AG04450 (cell line): ENCODE measurements at regions not wholly inside any gene's neighbourhood (a gene's known extent, or its start where the extent isn't known, plus 50 kb on each side); places are given as distances from the start of the nearest gene placed in this dataset.

ENCODE experiments used
- CTCF ChIA-PET: fragments of 300-600, 350-600 bp; formaldehyde crosslinking; extraction: SDS; loops from one replicate; lab custom pipeline; 2022; ENCODE audit warnings: antibody characterized with exemption, inconsistent platforms; lab: Charles Lee
- POLR2A ChIA-PET: fragments of 350-600 bp; formaldehyde crosslinking; extraction: SDS; loops from one replicate; lab custom pipeline; 2021; ENCODE audit warnings: antibody characterized with exemption, inconsistent platforms; lab: Yijun Ruan, JAX
- DNase-seq: peaks from one replicate; pipeline ENCODE4 v3.0.0-alpha.2; 2011; ENCODE audit warnings: low read depth, low spot score
- H3K27ac ChIP-seq: one replicate; pipeline ENCODE4 v1.5.1; 2012; ENCODE audit warnings: low read depth, low read length, control low read depth
- H3K27me3 ChIP-seq: one replicate; pipeline ENCODE4 v1.6.0; 2012; ENCODE audit warnings: low read length; ENCODE audit not compliant: control insufficient read depth, insufficient read depth
- H3K4me3 ChIP-seq: 2 replicates; pipeline ENCODE4 v1.5.1; 2011; ENCODE audit warnings: mild to moderate bottlenecking, low read depth, low read length, control low read depth
- H3K9me3 ChIP-seq: 2 replicates; pipeline ENCODE4 v1.5.1; 2012; ENCODE audit warnings: low read length; ENCODE audit not compliant: control insufficient read depth, insufficient read depth
- TF ChIP-seq, protein P1 (sequence below): IDR thresholded peaks from 2 replicates; pipeline ENCODE4 v1.5.1; 2011; ENCODE audit warnings: low read depth, low read length, control low read depth, inconsistent platforms

DNA sequence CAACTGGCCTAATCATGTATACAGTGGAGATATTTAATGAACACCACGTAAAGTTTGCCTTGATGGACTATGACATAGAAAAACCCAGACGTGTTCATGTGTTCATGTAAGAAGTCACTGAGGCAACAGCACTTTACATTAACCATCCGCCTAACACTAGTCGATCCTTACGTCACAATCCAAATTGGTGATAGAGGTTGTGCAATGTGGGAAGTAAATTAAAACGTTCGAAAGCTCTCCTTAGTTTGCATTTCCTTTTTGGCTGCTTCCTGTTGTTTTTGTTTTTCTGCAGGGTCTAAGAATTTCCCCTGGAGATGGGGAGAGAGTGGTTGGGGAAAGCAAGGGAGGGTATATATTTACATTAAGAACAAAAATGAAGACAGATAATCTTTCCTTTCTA lies 587.5 kb upstream of the ADGRL2 start:
- no peak overlapping the region for H3K27ac ChIP-seq
- ChIA-PET POLR2A (no interaction called here), CTCF (no interaction called here)
- no peaks in the 10 kb centered on the region for H3K27me3 ChIP-seq
- H3K9me3 ChIP-seq = no peaks in the 10 kb centered on the region
- no peak for DNase-seq
- H3K4me3 ChIP-seq = no peak overlapping the region
- TF ChIP-seq, protein P1, sequence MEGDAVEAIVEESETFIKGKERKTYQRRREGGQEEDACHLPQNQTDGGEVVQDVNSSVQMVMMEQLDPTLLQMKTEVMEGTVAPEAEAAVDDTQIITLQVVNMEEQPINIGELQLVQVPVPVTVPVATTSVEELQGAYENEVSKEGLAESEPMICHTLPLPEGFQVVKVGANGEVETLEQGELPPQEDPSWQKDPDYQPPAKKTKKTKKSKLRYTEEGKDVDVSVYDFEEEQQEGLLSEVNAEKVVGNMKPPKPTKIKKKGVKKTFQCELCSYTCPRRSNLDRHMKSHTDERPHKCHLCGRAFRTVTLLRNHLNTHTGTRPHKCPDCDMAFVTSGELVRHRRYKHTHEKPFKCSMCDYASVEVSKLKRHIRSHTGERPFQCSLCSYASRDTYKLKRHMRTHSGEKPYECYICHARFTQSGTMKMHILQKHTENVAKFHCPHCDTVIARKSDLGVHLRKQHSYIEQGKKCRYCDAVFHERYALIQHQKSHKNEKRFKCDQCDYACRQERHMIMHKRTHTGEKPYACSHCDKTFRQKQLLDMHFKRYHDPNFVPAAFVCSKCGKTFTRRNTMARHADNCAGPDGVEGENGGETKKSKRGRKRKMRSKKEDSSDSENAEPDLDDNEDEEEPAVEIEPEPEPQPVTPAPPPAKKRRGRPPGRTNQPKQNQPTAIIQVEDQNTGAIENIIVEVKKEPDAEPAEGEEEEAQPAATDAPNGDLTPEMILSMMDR = no peak

DNA sequence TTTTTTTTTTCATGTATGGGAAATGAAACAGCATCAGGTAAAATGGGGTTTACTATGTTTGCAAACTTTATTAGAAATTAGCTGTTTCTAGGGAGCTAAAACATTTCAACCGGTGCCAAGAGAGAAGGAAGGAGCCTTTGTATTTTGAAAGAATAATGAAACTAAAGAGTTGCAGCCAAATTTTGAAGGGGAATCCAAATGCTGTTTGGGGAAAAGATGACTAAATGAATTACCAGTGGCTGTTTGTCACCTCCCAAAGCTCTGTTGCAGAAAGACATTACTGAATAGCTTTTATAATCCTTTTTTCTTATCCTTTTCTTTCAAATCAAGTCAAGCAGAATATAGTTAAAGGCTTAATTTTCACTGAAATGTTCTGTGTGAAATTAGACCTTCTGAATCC lies 591.3 kb upstream of the ADGRL2 start:
- ChIA-PET POLR2A (no interaction called here), CTCF (interaction anchor here (0.6 to 0.7 kb wide), 2 partner anchors 640 to 754 kb away, joined by 3 read pairs; no protein-coding TSS in a partner anchor)
- H3K27ac ChIP-seq = no peak overlapping the region

DNA sequence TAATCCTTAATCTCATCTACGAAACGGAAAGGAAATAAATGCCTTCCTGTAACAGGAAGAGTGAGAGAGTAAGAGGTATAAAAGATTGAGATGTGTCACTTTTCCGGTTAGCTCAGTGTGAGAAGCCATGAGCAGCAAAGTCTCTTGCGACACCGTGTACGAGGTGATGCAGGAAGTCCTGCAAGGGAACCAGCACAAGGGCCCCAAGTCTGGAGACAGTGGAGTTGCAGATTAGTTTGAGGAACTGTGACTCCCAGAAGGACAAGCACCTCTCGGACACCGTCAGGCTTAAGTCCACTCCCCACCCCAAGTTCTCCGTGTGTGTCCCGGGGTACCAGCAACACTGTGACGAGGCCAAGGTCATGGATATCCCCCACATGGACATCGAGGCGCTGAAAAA lies 592.3 kb upstream of the ADGRL2 start:
- POLR2A ChIA-PET = no interaction called here

More for the DNA sequence above, 591.3 kb upstream of the ADGRL2 start:
- H3K27me3 ChIP-seq = no peaks in the 10 kb centered on the region
- TF ChIP-seq, protein P1 = no peak
- H3K4me3 ChIP-seq = no peak overlapping the region
- no peaks in the 10 kb centered on the region for H3K9me3 ChIP-seq
- DNase-seq = no peak

DNA sequence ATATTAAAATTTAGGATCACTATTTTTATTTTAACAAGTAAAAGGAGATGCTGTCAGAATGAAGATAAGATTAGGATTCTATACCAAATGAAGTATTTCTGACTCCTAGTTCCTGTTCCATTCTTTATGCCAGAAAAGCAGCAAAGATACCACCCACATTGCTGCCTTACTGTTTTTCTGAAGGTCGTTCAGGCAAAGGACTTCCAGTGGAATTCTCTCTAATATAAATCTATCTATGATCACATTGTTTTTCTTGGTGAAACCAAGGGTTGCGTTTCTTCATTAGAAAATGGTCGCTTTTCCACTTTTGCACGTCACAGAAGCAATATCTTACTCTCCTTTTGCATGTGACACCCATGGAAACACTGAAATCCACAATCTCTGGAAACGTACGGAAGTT lies 594.8 kb upstream of the ADGRL2 start:
- Histone ChIP-seq H3K27ac (no peak overlapping the region), H3K4me3 (no peak overlapping the region), H3K27me3 (no peaks in the 10 kb centered on the region), H3K9me3 (no peaks in the 10 kb centered on the region)
- ChIA-PET POLR2A (no interaction called here), CTCF (no interaction called here)
- TF ChIP-seq, protein P1 = no peak
- no peak for DNase-seq

More for the DNA sequence above, 592.3 kb upstream of the ADGRL2 start:
- no peaks in the 10 kb centered on the region for H3K27me3 ChIP-seq
- no peak overlapping the region for H3K4me3 ChIP-seq
- CTCF ChIA-PET = no interaction called here
- H3K27ac ChIP-seq = no peak overlapping the region
- no peak for DNase-seq
- TF ChIP-seq, protein P1 = no peak
- H3K9me3 ChIP-seq = no peaks in the 10 kb centered on the region

GRCh38 chr1:81201779-81202178 lies 599.0 kb upstream of the ADGRL2 start:
- POLR2A ChIA-PET = no interaction called here
- CTCF ChIA-PET = no interaction called here
- no peak overlapping the region for H3K27ac ChIP-seq
- H3K27me3 ChIP-seq = no peaks in the 10 kb centered on the region
- H3K4me3 ChIP-seq = no peak overlapping the region
- H3K9me3 ChIP-seq = no peaks in the 10 kb centered on the region
- DNase-seq = no peak
- TF ChIP-seq, protein P1 = no peak
